SU-DHL-6 (cell line): ENCODE measurements at regions not wholly inside any gene's neighbourhood (a gene's known extent, or its start where the extent isn't known, plus 50 kb on each side); places are given as distances from the start of the nearest gene placed in this dataset.

Source experiments
- EZH2phosphoT487 ChIP-seq: fragments of 200-600 bp; sonication (generic), shearing (Covaris generic); conservative IDR thresholded peaks from 2 replicates; pipeline ENCODE4 v1.6.1; 2018; ENCODE audit warnings: mild to moderate bottlenecking, antibody characterized with exemption, low read length, moderate library complexity, mixed read lengths
- TF ChIP-seq, protein P1 (sequence below): fragments of 200-600 bp; sonication (generic); IDR thresholded peaks from one replicate; pipeline ENCODE4 v1.5.1; 2017; ENCODE audit warnings: antibody characterized with exemption, mild to moderate bottlenecking, low read length, moderate library complexity; ENCODE audit not compliant: insufficient read depth, poor library complexity, severe bottlenecking

DNA sequence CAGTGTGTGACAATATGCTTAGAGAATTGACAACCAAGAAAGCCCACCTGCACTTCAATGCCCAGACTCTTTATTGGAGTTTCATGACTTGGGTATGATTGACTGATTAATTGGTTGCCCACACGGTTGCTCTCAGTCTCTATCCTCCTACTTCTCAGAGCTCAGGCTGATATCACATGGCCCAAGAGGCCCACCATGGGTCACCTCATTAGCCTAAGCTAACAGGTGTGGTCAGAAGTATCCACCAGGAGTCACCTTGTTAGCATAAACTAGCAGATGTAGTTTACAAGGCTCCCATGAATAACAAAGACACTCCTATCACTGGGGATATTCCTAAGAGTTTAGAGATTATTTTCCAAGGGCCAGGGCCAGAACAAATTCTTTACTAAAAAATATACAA lies 120.2 kb upstream of the MBNL1 start:
- TF ChIP-seq, protein P1, sequence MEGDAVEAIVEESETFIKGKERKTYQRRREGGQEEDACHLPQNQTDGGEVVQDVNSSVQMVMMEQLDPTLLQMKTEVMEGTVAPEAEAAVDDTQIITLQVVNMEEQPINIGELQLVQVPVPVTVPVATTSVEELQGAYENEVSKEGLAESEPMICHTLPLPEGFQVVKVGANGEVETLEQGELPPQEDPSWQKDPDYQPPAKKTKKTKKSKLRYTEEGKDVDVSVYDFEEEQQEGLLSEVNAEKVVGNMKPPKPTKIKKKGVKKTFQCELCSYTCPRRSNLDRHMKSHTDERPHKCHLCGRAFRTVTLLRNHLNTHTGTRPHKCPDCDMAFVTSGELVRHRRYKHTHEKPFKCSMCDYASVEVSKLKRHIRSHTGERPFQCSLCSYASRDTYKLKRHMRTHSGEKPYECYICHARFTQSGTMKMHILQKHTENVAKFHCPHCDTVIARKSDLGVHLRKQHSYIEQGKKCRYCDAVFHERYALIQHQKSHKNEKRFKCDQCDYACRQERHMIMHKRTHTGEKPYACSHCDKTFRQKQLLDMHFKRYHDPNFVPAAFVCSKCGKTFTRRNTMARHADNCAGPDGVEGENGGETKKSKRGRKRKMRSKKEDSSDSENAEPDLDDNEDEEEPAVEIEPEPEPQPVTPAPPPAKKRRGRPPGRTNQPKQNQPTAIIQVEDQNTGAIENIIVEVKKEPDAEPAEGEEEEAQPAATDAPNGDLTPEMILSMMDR, result no peak
- no peak for TF ChIP-seq EZH2phosphoT487
